Thymus (tissue), 11 donors: ENCODE measurements at regions not wholly inside any gene's neighbourhood (a gene's known extent, or its start where the extent isn't known, plus 50 kb on each side); places are given as distances from the start of the nearest gene placed in this dataset.
"Not testable (repeated sequence)": the region's sequence is repeated elsewhere in the genome, so short reads cannot be mapped to it uniquely, and the experiment has no call there.

Experiments
- DNase-seq, 9 donors: peaks; one replicate each; pipeline ENCODE4 v3.0.0-alpha.2; 2013; ENCODE audit warnings: low spot score in 9 of 9, low read depth in 6 of 9, missing footprints in 1 of 9
- H3K27ac ChIP-seq, 2 donors: one replicate each; pipeline ENCODE4 v1.5.1; 2013; ENCODE audit warnings: control low read depth in 1 of 2, low read depth in 1 of 2, low read length in 1 of 2, mild to moderate bottlenecking in 1 of 2, moderate library complexity in 1 of 2
- H3K27me3 ChIP-seq, 2 donors: one replicate each; pipeline ENCODE4 v1.5.1; 2013; ENCODE audit warnings: low read length in 1 of 2; ENCODE audit not compliant: control insufficient read depth in 2 of 2, insufficient read depth in 1 of 2
- H3K36me3 ChIP-seq, 2 donors: one replicate each; pipeline ENCODE4 v1.5.1; 2013; ENCODE audit warnings: low read length in 1 of 2, mild to moderate bottlenecking in 1 of 2, moderate library complexity in 1 of 2; ENCODE audit not compliant: control insufficient read depth in 2 of 2, insufficient read depth in 2 of 2
- H3K4me1 ChIP-seq, 2 donors: one replicate each; pipeline ENCODE4 v1.5.1; 2013; ENCODE audit warnings: low read length in 2 of 2; ENCODE audit not compliant: control insufficient read depth in 2 of 2, insufficient read depth in 2 of 2
- H3K4me3 ChIP-seq, 2 donors: one replicate each; pipeline ENCODE4 v1.5.1; 2013; ENCODE audit warnings: low read length in 2 of 2, control low read depth in 1 of 2, mild to moderate bottlenecking in 1 of 2
- H3K9me3 ChIP-seq, 2 donors: one replicate each; pipeline ENCODE4 v1.5.1; 2013; ENCODE audit warnings: low read length in 1 of 2, mild to moderate bottlenecking in 1 of 2; ENCODE audit not compliant: control insufficient read depth in 2 of 2, insufficient read depth in 1 of 2
- WGBS: extraction: QIAGEN DNeasy Blood & Tissue Kit; methylation state at CpG from one replicate; pipeline ENCODE4 v1.1.7; 2013; 5-methylcytosine and 5-hydroxymethylcytosine counted together
- donor health status: healthy.

- Histone ChIP-seq H3K27me3 (no peaks in the 10 kb centered on the region), H3K4me1 (no peaks in the 10 kb centered on the region), H3K36me3 (no peaks in the 10 kb centered on the region), H3K4me3 (no peak overlapping the region), H3K9me3 (no peaks in the 10 kb centered on the region), H3K27ac (no peak overlapping the region)
- no peak for DNase-seq
- WGBS, result 78% methylated on average over 3 of the region's 3 CpGs
These were observed 95.4 kb downstream of the NKX2-1 start for GRCh38 chr14:36424478-36425102.

- Histone ChIP-seq H3K4me3 (no peak overlapping the region), H3K4me1 (no peaks in the 10 kb centered on the region), H3K27me3 (no peaks in the 10 kb centered on the region), H3K9me3 (no peaks in the 10 kb centered on the region), H3K36me3 (no peaks in the 10 kb centered on the region), H3K27ac (no peak overlapping the region)
- WGBS, result 80% methylated on average over 5 of the region's 5 CpGs
- DNase-seq, result no peak
These were observed 96.6 kb downstream of the NKX2-1 start for GRCh38 chr14:36423430-36423829.

- Histone ChIP-seq H3K4me1 (no peaks in the 10 kb centered on the region), H3K27me3 (no peaks in the 10 kb centered on the region), H3K4me3 (no peak overlapping the region), H3K27ac (no peak overlapping the region), H3K36me3 (no peaks in the 10 kb centered on the region), H3K9me3 (no peaks in the 10 kb centered on the region)
- 88% methylated on average over 4 of the region's 4 CpGs for WGBS
- no peak for DNase-seq
These were observed 99.8 kb upstream of the MBIP start for GRCh38 chr14:36420149-36420687.

- Histone ChIP-seq H3K27me3 (no peaks in the 10 kb centered on the region), H3K9me3 (no peaks in the 10 kb centered on the region), H3K27ac (no peak overlapping the region), H3K4me1 (no peaks in the 10 kb centered on the region), H3K4me3 (no peak overlapping the region), H3K36me3 (no peaks in the 10 kb centered on the region)
- no peak for DNase-seq
These were observed 98.5 kb upstream of the MBIP start for GRCh38 chr14:36418937-36419336.

- H3K27me3 ChIP-seq, H3K36me3 ChIP-seq, H3K27ac ChIP-seq, DNase-seq, H3K4me3 ChIP-seq, H3K4me1 ChIP-seq, H3K9me3 ChIP-seq: not testable (repeated sequence)
- WGBS, result 91% methylated on average over 17 of the region's 17 CpGs
These were observed 91.5 kb upstream of the MBIP start for GRCh38 chr14:36411951-36412350.

GRCh38 chr14:36408388-36408787 is 88.0 kb upstream of the MBIP start:
- Histone ChIP-seq H3K36me3 (no peaks in the 10 kb centered on the region), H3K9me3 (peaks cover 0 to 4% of the 10 kb centered on the region in 2 donors), H3K27me3 (no peaks in the 10 kb centered on the region), H3K27ac (no peak overlapping the region), H3K4me3 (no peak overlapping the region), H3K4me1 (no peaks in the 10 kb centered on the region)
- no peak for DNase-seq
- WGBS, result 62% methylated on average over 3 of the region's 3 CpGs

- Histone ChIP-seq H3K27ac (no peak overlapping the region), H3K36me3 (no peaks in the 10 kb centered on the region), H3K27me3 (no peaks in the 10 kb centered on the region), H3K4me3 (no peak overlapping the region), H3K4me1 (no peaks in the 10 kb centered on the region), H3K9me3 (no peaks in the 10 kb centered on the region)
- 93% methylated on average over 1 of the region's 1 CpG for WGBS
- DNase-seq, result no peak
These were observed 85.3 kb upstream of the MBIP start for GRCh38 chr14:36405589-36406274.

- DNase-seq, result no peak
- no peak overlapping the region for H3K27ac ChIP-seq
- WGBS, result 85% methylated on average over 2 of the region's 2 CpGs
- no peaks in the 10 kb centered on the region for H3K36me3 ChIP-seq
- no peaks in the 10 kb centered on the region for H3K27me3 ChIP-seq
- H3K4me3 ChIP-seq, result no peak overlapping the region
- H3K4me1 ChIP-seq, result no peaks in the 10 kb centered on the region
- H3K9me3 ChIP-seq, result no peaks in the 10 kb centered on the region
These were observed 82.4 kb upstream of the MBIP start for GRCh38 chr14:36402867-36403266.

GRCh38 chr14:36398463-36399291 is 78.2 kb upstream of the MBIP start:
- H3K27me3 ChIP-seq, result no peaks in the 10 kb centered on the region
- no peaks in the 10 kb centered on the region for H3K4me1 ChIP-seq
- no peak overlapping the region for H3K4me3 ChIP-seq
- WGBS, result 92% methylated on average over 5 of the region's 5 CpGs
- no peaks in the 10 kb centered on the region for H3K36me3 ChIP-seq
- no peak overlapping the region for H3K27ac ChIP-seq
- DNase-seq, result no peak
- H3K9me3 ChIP-seq, result no peaks in the 10 kb centered on the region
